GM21529 (cell line): ENCODE measurements at regions not wholly inside any gene's neighbourhood (a gene's known extent, or its start where the extent isn't known, plus 50 kb on each side); places are given as distances from the start of the nearest gene placed in this dataset.
"Not testable (repeated sequence)": the region's sequence is repeated elsewhere in the genome, so short reads cannot be mapped to it uniquely, and the experiment has no call there.

Source experiments
- ATAC-seq: cut with Tn5 transposase; IDR thresholded peaks from one replicate; pipeline ENCODE4 v1.9.1; 2021; ENCODE audit not compliant: unreplicated experiment

DNA sequence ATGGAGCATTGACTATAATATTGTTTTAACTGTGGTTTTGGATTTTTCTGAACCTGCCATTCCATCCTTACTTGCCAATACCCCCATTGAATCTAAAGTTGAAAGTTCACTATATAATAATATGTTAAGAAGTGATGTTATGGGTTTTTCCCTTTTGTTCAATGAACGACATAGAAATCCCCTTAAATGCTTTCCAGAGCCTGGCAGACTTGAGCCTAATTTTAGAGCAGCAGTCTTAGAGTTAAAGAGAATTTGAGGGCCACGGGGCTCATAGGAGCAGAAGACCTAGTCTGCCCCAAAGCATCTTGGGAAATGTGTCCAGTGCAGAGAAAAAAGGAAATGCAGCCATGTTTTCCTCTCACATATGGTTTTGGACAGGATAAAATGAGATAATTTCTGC, 146.1 kb upstream of the SLC44A1 start:
- no peak for ATAC-seq

DNA sequence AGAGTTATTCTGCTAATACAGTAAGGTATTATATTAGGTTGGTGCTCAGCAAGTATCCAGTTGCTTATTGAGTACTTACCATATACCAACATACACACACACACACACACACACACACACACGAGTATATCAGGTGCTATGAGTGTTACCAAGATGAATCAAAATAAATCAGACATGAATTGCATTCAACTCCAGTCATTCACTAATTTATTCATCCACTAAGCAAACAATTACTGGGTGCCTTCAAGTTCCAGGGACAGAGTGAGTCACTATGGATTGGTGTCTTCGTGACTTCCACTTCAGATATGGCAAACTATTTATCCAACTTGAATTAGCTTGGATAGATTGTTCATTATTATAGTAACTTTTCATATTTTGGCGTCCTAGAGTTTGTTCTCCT, 140.7 kb upstream of the SLC44A1 start:
- ATAC-seq = no peak

DNA sequence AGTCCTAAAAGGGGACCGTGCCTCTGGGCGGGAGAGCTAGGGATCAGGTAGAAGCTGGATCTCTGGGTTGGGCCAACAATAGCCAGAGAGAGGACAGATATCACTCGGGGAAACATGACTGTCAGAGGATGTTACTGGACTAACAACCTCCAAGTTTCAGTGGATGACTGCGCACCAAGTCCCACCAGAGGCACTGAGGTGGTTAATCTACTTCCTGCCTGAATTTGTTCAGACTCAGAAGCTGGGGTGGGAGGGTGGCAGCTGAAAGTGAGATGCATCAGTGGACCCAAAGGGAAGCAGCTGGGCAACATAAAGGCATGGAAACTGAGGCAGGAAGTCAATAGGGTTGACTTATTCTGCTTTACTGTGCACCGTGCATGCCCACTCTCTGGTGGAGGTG, 130.1 kb upstream of the SLC44A1 start:
- peak; percentile 65 for ATAC-seq

DNA sequence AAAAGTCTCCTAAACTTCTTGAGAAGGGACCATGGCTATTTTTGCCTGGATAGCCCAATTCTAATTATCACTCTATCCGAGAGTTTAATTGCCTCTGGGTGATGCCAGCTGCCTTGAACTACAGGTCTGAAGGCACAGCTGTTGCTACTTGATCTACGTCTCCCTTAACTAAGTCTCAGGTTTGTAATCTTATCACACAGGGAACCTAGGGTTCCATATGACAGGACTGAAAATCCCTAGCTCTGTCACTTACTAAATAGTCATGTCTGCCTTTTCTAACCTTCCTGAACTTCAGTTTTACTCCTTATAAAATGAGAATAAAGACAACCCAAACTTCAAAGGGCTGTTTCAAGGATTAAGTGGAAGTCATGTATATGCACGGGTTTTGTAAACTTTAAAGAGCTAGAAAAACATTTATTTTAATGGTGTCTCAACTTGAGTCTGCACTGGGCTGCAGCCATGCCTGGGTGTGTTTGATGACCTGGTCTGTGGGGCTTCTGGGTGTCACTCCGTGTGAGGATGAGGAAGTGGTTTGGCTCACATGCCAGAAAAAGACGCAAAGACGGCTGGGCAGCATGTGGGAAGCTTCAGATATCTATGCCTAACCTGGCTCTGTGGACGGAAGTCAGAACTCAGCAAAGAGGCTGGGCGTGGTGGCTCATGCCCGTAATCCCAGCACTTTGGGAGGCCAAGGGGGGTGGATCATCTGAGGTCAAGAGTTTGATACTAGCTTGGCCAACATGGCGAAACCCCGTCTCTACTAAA, 129.3 kb upstream of the SLC44A1 start:
- ATAC-seq = peak; percentile 69

DNA sequence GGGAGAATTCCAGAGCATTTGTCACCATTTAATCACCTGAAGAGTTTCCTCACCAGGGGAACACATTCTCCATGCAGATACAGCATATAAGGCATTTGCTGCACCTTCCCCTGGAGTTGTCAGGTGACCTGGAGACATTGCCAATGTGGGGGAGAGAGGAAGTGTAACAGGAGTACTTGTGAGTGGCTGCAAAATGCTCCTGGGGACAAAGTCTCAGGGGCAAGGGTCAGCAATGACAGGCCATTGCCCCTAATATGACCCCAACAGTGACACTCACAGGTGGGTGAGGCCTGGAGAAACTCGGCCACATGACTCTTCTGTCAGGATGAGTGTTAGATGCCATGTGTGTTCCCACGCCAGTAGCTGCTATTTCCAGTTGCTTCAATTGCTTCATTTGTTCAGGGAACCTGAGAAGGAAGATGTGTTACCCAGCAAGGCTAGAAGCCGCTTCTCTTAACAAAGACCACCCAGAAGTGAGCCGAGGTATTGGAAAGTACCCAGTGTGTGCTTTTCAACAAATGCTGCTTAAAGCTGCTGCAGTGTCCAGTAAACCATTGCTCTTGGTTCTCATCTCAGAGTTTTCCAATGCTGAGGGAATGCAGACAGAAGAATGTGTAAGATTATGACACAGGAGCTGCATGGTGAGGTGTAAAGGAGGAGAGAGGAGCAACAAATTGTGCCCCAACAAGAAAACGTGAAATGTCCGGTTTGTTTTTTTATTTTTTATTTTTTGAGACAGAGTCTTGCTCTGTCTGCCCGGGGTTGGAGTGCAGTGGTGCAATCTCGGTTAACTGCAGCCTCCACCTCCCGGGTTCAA, 128.2 kb upstream of the SLC44A1 start:
- ATAC-seq = no peak

DNA sequence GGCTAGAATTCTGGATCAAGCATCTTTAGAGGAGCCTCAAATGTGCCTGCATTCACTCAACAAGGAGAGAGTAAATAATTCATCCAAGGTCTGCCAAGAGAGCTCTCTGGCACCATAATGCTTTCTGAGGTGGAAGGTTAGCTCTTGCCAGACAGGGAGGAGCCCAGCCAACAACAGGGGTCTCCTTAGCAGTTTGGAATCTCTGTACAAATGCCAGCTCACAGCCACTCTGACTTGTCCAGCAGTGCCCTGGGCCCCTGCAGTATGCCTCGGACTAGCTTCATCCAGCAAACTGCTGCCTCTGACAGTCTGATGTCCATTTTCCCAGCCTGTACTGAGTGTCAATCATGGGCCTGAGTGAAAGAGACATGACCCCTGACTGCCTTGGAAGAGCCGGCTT, 127.2 kb upstream of the SLC44A1 start:
- no peak for ATAC-seq

DNA sequence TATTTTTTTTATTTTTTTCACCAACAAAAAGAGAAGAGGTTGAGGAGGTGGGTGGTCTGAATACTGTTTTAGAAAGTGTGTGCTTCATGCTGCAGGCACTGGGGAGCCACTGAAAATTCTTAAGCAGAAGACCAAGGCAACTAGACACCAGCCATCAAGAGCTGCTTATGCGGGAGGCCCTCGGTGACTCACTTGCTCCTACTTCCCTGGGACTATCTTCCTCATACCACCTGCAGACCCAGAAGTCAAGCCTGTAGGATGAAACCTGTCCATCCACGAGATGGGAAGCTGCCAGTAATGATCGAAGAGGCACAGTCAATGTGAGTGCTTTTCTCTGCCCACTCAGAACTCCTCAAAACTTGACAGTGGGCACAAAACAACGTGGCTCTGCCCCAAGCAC, 125.8 kb upstream of the SLC44A1 start:
- no peak for ATAC-seq

DNA sequence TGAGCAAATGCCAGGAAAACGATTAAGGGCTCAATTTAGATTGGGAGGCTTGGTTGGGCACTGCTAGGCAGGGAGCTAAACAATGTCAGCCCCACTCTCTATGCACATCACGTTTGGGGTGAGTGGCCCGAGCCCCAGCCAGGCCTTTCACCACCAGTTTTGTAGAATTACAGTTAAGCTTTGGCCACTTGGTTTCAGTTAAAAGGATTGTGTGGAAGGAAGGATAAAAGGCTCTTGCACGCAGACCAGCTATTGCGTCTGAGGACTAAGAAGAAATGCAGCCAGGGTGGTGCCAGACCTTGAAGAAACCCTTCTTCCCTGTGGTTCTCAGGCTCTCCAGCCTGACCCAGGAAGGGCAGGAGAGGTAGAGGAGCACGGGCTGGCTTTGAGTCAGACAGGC, 125.3 kb upstream of the SLC44A1 start:
- ATAC-seq = no peak

DNA sequence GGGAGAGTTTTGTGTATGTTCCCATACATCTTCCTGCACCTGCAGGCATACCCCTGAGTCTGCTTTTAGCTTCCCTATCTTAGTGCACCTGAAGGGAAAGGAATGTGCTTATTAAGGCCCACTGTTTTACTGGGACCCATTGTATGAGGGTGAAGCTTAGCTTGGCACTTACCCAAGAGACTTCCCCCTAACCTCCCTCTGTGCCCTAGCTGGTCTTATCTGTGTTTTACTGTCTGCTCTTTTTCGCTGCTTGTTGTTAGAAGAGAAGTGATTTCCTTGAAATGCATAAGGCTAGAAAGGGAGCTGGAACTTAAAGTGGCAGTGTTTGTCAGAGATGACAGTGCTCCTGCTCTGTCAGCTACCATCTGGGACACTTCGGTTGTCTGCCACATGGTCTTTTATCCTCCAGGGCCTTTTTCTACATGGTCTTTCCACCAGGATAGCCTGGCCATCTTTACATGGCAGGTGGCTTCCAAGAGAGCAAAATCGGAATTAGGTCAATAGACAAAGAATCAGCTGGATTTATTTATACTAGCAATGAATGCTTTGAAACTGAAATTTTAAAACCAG, 122.5 kb upstream of the SLC44A1 start:
- no peak for ATAC-seq

DNA sequence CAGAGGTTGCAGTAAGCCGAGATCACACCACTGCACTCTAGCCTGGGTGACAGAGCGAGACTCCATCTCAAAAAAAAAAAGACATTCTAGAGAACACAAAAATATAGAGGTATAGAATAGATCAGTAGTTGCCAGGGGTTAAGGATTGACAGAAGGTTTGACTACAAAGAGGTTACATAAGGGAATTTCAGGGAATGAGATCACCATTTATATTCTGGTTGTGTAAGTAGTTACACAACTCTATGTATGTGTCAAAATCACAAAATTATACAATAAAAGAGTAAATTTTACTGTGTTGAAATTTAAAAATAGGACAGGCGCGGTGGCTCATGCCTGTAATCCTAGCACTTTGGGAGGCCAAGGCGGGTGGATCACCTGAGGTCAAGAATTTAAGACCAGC, 119.9 kb upstream of the SLC44A1 start:
- ATAC-seq = not testable (repeated sequence)

DNA sequence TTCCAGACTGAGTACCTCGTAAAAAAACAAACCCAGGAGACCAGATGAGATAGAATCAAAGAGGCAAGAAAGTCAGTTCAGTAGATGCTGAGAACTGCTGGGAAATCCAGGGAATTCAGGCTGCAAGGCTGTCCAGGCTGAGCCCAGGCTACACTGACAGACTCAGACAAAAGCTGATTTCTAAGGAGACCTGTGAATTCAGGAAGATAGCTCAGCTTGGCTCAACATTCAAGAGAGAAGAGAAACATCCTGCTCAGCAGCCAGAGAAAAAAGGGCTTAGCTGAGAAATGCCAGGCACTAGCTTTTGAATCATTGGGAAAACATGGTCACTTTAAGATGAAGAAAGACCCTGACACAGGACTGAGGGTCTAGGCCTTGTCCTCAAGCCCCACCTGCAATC, 118.2 kb upstream of the SLC44A1 start:
- ATAC-seq = no peak

DNA sequence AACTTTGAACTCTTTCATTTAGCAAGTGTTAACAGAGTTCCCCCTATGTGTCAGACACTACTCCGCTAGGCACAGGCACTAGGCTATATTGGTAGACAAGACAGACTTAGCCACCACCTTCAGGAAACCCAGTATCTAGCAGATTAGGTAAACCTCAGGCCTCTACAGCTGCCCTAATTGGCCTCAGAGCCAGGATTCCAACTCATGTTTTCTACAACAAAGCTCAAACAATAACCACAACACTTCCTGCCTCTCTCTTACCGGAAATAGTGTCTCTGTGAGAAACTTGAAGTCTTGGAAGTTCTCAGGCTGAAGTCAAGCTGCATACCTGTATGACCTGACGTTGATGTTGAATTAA, 116.6 kb upstream of the SLC44A1 start:
- peak; percentile 99 for ATAC-seq

DNA sequence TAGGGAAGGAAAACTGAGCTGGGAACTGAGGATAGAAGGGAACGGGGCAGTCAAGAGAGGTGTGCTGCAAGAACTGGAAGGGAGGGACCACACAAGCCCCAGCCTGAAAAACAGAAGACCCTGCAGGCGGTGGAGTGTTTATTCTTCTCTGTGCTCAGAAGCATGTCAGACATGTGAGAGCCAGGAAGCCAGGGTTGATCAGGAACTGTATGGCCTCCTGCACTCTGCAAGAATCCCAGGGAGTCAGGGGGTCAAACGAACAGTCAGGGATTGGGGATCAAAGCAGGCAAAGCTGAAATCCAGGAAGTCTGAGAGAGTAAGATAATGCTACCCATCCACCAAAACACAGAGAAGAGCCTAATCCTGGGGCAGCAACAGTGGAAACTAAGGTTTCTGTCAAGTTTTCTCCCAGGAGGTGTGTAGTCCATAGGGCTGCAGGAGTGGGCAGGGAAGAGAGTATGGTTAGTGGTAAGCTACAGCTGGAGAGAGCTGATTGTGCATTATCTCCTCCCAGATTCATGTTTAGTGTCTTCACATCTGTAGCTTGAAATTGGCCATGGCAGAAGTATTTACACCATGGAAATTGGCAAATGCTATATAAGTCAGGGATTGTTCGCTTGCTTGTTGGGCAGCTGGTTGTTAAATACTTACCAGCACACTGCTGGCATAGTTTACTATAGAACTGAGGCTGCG, 115.4 kb upstream of the SLC44A1 start:
- no peak for ATAC-seq

DNA sequence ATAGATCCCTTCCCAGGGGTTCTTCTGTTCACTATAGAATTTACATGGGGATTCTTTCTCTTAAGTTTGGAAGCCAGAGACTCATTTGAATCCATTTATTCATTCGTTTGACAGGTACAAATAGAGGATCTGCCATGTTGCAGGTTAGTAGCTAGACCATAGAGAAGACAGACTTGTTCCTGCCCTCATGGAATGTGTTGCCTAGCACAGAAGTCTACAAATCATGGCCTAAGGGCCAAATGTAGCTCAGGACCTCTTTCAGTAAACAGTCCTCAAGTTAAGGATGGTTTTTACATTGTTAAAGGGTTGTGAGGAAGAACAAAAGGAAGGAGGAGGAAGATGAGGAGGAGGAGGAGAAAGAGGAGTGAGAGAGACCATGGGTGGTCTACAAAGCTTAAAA, 114.7 kb upstream of the SLC44A1 start:
- no peak for ATAC-seq

DNA sequence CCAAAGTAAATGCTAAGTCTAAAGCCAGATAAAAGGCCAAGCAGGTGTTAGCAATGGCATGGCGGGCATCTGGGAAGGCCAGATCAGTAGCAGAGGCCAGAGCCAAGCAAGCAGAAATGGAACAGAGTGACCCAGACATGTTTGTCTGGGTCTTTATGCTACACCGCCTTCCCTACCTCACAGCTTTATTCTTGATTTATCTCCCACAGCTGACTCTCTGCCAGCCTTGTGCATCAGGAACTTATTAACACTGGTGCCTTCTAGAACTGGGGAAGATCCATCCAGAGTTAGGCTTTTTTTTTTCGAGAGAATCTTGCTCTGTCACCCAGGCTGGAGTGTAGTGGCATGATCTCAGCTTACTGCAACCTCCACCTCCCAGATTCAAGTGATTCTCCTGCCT, 112.5 kb upstream of the SLC44A1 start:
- no peak for ATAC-seq

DNA sequence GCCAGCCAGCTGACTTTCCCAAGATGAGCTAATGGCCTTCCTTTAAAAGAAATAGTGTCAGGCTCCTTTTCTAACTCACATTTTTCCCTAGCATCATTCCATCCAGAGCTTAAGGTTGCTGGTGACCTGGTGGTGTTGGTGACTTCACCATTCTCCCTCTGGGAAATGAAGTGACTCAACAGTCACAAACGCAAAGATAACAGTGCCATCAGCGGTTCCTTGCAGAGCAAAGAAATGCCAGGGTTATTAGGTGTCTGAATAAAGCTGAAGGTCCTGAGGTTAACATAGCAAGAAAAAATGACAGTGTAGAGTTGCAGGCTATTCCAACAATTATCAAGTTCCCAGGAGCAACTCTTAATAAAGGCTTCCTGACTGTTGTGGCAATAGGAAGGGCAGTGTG, 111.8 kb upstream of the SLC44A1 start:
- ATAC-seq = no peak

DNA sequence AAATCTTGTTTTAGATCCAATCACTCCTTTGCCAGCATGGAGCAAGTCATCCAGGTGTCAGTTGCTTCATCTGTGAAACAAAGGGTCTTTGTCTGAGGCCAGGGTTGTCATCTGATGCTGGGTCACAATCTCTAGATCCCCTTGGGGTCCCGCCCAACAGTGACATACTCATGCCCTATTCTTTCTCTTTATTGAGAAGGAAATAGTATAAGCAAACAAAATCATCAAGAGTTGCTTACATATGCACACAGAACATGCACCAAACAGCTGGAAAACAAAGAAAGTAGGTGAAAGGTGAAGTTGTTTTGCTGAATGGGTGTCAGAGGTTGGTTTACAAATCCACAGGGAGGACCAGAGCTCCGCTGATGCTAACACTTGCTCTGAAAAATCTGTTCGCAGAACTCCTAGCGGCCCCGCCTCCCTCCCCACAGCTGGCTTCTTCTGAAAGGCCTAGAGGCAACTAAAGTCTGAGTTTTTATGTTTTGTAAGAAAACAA, 106.1 kb upstream of the SLC44A1 start:
- ATAC-seq = no peak

DNA sequence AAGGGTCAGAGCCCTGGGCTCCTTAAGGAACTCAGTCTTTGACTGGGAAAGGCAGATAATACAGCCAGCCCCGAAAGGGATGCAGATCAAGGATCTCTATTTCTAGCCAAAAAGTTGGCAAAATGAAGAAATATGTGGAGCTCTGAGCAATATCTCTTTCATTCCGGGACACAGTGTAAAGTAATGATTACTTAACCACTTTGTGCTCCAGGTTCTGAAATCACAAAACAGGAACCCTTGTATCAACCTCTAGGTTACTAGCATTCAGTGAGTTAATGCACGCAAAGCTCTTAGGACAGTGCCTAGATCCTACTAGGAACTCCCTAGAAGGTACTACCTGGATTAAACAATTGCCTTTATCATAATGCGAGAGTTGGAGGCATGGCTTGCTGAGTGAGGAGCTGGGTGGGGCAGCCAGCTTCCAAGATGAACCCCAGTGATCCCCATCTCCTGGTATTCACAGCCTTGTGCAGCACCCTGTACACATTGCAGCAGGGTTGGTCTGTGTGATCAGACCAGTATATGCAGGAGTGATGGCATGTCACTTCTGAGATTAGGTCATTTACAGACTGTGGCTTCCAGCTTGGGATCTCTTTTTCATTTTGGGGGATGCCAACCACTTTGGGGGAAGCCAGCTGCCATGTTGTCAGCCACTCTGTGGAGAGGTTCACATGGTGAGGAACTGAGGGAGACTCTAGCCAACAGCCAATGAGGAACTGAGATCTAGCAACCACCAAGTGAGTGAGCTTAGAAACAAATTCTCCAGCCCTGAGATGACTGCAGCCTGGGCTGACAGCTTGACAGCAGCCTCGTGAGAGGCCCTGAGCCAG, 103.1 kb upstream of the SLC44A1 start:
- peak; percentile 96 for ATAC-seq

DNA sequence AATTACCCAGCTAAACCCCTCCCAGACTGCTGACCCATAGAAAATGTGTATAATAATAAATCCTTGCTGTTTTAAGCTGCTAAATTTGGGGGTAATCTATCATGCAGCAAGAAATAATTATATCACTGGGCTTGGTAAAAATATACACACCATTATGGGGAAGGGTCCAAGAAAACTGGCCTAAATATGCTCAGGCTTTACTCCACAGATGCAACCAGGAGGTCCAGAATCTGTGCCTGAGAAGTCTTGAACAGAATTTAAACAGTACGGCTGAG, 102.5 kb upstream of the SLC44A1 start:
- no peak for ATAC-seq

DNA sequence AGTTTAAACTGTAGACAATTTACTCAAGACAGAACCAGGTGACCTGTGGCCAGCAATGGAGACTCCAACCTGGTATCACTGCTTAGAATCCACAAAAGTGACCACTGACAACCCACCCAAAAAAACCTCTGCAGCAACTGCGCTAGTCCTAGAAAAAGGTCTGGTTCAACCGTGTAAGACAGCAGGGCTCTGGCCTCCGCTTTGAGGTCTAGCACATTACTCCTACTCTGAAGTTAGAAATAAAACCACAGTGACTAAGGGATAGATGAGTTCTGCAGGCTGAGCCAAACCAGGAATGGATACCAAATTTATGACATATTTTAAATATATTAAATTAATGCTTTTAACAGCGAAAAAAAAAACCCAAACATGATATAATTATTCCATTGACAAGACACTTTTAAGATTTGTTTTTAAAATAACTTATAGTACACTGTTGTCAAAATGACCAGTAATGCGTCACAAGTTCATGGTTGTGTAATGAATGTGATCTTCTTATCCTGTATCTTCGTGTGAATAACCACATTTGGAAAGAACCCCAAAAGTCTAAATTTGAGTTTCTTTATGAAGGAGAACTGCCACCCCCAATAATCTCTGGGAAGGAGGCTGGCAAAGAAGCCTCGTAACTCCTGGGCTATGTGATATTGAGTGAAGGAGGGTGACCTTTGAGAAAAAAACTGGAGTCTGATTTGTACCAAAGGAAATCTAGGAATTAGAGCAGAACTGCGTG, 101.9 kb upstream of the SLC44A1 start:
- no peak for ATAC-seq
